ENCODE measurements at regions not wholly inside any gene's neighbourhood (a gene's known extent, or its start where the extent isn't known, plus 50 kb on each side); places are given as distances from the start of the nearest gene placed in this dataset.

GRCh38 chr3:118775021-118775420 is 259.6 kb downstream of the IGSF11 start:
- no peak for DNase-seq
- TF ChIP-seq EZH2phosphoT487 (IDR thresholded peaks at IDR 0.05; ENCODE audit: borderline replicate concordance, low read length) = no peak
- Histone ChIP-seq H4K20me1 (ENCODE audit: low read length) (no peaks in the 10 kb centered on the region), H3K4me2 (ENCODE audit: low read length) (no peak overlapping the region), H3K27ac (ENCODE audit: low read length) (no peak overlapping the region), H3K79me2 (ENCODE audit: low read length) (no peaks in the 10 kb centered on the region), H3K27me3 (ENCODE audit: low read length) (no peaks in the 10 kb centered on the region; the same call in 1 of the 2 replicates), H3F3A (ENCODE audit: low read length, unreplicated experiment) (no peaks in the 10 kb centered on the region), H2AFZ (ENCODE audit: low read length) (no peak overlapping the region), H3K4me1 (ENCODE audit: insufficient read depth, low read length) (no peaks in the 10 kb centered on the region), H3K9ac (ENCODE audit: low read length) (no peak overlapping the region), H3K9me2 (replicated peaks; ENCODE audit: low read length) (no peaks in the 10 kb centered on the region), H3K36me3 (ENCODE audit: low read depth, low read length) (no peaks in the 10 kb centered on the region), H3K4me3 (ENCODE audit: low read length) (no peak overlapping the region), H3K9me3 (ENCODE audit: low read length) (no peaks in the 10 kb centered on the region)
- CTCF ChIA-PET = no interaction called here
- no TSS peak for BruUV-seq (replicated peaks)
- ATAC-seq = no peak
- POLR2A ChIA-PET (ENCODE audit: unreplicated experiment) = no interaction called here
- intact Hi-C loops (cut with micrococcal nuclease) = no loop called here

GRCh38 chr3:118778201-118778600 is 256.4 kb downstream of the IGSF11 start:
- Histone ChIP-seq H4K20me1 (ENCODE audit: low read length) (no peaks in the 10 kb centered on the region), H3F3A (ENCODE audit: low read length, unreplicated experiment) (no peaks in the 10 kb centered on the region), H3K4me2 (ENCODE audit: low read length) (no peak overlapping the region), H3K9me2 (replicated peaks; ENCODE audit: low read length) (no peaks in the 10 kb centered on the region), H2AFZ (ENCODE audit: low read length) (no peak overlapping the region), H3K27me3 (ENCODE audit: low read length) (no peaks in the 10 kb centered on the region; the same call in 1 of the 2 replicates), H3K4me1 (ENCODE audit: insufficient read depth, low read length) (no peaks in the 10 kb centered on the region), H3K36me3 (ENCODE audit: low read depth, low read length) (no peaks in the 10 kb centered on the region), H3K27ac (ENCODE audit: low read length) (no peak overlapping the region), H3K79me2 (ENCODE audit: low read length) (no peaks in the 10 kb centered on the region), H3K4me3 (ENCODE audit: low read length) (no peak overlapping the region), H3K9me3 (ENCODE audit: low read length) (no peaks in the 10 kb centered on the region), H3K9ac (ENCODE audit: low read length) (no peak overlapping the region)
- POLR2A ChIA-PET (ENCODE audit: unreplicated experiment) = no interaction called here
- TF ChIP-seq CTCF (conservative IDR thresholded peaks at IDR 0.05; ENCODE audit: low read depth, low read length) (no peak), EZH2 (IDR thresholded peaks at IDR 0.05; ENCODE audit: low read length, unreplicated experiment) (no peak), EZH2phosphoT487 (IDR thresholded peaks at IDR 0.05; ENCODE audit: borderline replicate concordance, low read length) (no peak)
- DNase-seq (no peak), ATAC-seq (no peak)
- intact Hi-C loops (cut with micrococcal nuclease) = no loop called here
- no TSS peak for BruUV-seq (replicated peaks)
- CTCF ChIA-PET = no interaction called here

- ATAC-seq = no peak
- Histone ChIP-seq H3K9ac (ENCODE audit: low read length) (no peak overlapping the region), H3K79me2 (ENCODE audit: low read length) (no peaks in the 10 kb centered on the region)
Measured at GRCh38 chr3:118781232-118781631, 253.4 kb downstream of the IGSF11 start.

More at GRCh38 chr3:118781232-118781631, 253.4 kb downstream of the IGSF11 start:
- no peak overlapping the region for H2AFZ ChIP-seq (ENCODE audit: low read length)
- H3K36me3 ChIP-seq (ENCODE audit: low read depth, low read length) = no peaks in the 10 kb centered on the region
- H3K4me3 ChIP-seq (ENCODE audit: low read length) = no peak overlapping the region
- DNase-seq = no peak
- no peak overlapping the region for H3K27ac ChIP-seq (ENCODE audit: low read length)
- no peaks in the 10 kb centered on the region for H3K9me2 ChIP-seq (replicated peaks; ENCODE audit: low read length)
- TF ChIP-seq EZH2 (IDR thresholded peaks at IDR 0.05; ENCODE audit: low read length, unreplicated experiment) = no peak
- TF ChIP-seq EZH2phosphoT487 (IDR thresholded peaks at IDR 0.05; ENCODE audit: borderline replicate concordance, low read length) = no peak
- no peak for TF ChIP-seq CTCF (conservative IDR thresholded peaks at IDR 0.05; ENCODE audit: low read depth, low read length)
- CTCF ChIA-PET = no interaction called here
- H3K27me3 ChIP-seq (ENCODE audit: low read length) = no peaks in the 10 kb centered on the region; the same call in 1 of the 2 replicates
- no peak overlapping the region for H3K4me2 ChIP-seq (ENCODE audit: low read length)
- no peaks in the 10 kb centered on the region for H3F3A ChIP-seq (ENCODE audit: low read length, unreplicated experiment)
- no peaks in the 10 kb centered on the region for H4K20me1 ChIP-seq (ENCODE audit: low read length)
- intact Hi-C loops (cut with micrococcal nuclease) = no loop called here
- H3K4me1 ChIP-seq (ENCODE audit: insufficient read depth, low read length) = no peaks in the 10 kb centered on the region
- H3K9me3 ChIP-seq (ENCODE audit: low read length) = no peaks in the 10 kb centered on the region
- POLR2A ChIA-PET (ENCODE audit: unreplicated experiment) = no interaction called here
- no TSS peak for BruUV-seq (replicated peaks)

Measured in PC-3 (cell line).